GM23338 (cell line): ENCODE measurements at regions not wholly inside any gene's neighbourhood (a gene's known extent, or its start where the extent isn't known, plus 50 kb on each side); places are given as distances from the start of the nearest gene placed in this dataset.

Experiments used
- ATAC-seq: fragments of 200-7000 bp; cut with Tn5 transposase; 3 replicates; pipeline ENCODE4 v1.9.1; 2020
- DNase-seq: peaks from one replicate; pipeline ENCODE4 v3.0.0-alpha.2; 2015; ENCODE audit warnings: low spot score
- H2AFZ ChIP-seq: fragments of 200-600 bp; sonication (generic); 2 replicates; pipeline ENCODE4 v1.8.0; 2016; ENCODE audit warnings: antibody characterized with exemption, mild to moderate bottlenecking, moderate library complexity
- H3F3A ChIP-seq: fragments of 200-600 bp; sonication (generic); replicated peaks from 2 replicates; pipeline ENCODE4 v1.8.0; 2017; ENCODE audit warnings: antibody characterized with exemption, mixed run types, low read depth
- H3K27ac ChIP-seq: fragments of 200-600 bp; sonication (generic); 2 replicates; pipeline ENCODE4 v1.6.1; 2016; ENCODE audit warnings: low read depth
- H3K27me3 ChIP-seq: fragments of 200-600 bp; sonication (generic); 2 replicates; pipeline ENCODE4 v1.8.0; 2016; ENCODE audit warnings: mild to moderate bottlenecking, mixed run types, moderate library complexity; ENCODE audit not compliant: insufficient read depth
- H3K36me3 ChIP-seq: fragments of 200-600 bp; sonication (generic); 2 replicates; pipeline ENCODE4 v1.8.0; 2016; ENCODE audit warnings: mild to moderate bottlenecking; ENCODE audit not compliant: insufficient read depth
- H3K4me1 ChIP-seq: fragments of 200-600 bp; sonication (generic); 2 replicates; pipeline ENCODE4 v1.8.0; 2016; ENCODE audit warnings: mild to moderate bottlenecking, moderate library complexity; ENCODE audit not compliant: insufficient read depth
- H3K4me2 ChIP-seq: fragments of 200-600 bp; sonication (generic); 2 replicates; pipeline ENCODE4 v1.7.1; 2017; ENCODE audit warnings: mixed run types
- H3K4me3 ChIP-seq: fragments of 200-600 bp; sonication (generic); 2 replicates; pipeline ENCODE4 v1.6.1; 2016; ENCODE audit warnings: mixed run types
- H3K79me2 ChIP-seq: fragments of 200-600 bp; sonication (generic); replicated peaks from 2 replicates; pipeline ENCODE4 v1.8.0; 2017; ENCODE audit warnings: mild to moderate bottlenecking; ENCODE audit not compliant: insufficient read depth
- H3K9me2 ChIP-seq: fragments of 200-600 bp; sonication (generic); 2 replicates; pipeline ENCODE4 v1.8.0; 2017; ENCODE audit not compliant: insufficient read depth
- H4K20me1 ChIP-seq: fragments of 200-600 bp; sonication (generic); replicated peaks from 2 replicates; pipeline ENCODE4 v1.8.0; 2017; ENCODE audit warnings: mild to moderate bottlenecking; ENCODE audit not compliant: insufficient read depth
- H3K27ac Mint-ChIP-seq: 2 replicates; pipeline ENCODE4 v1.8.0; 2020; ENCODE audit warnings: inconsistent platforms, mild to moderate bottlenecking, moderate library complexity, mixed read lengths
- H3K27me3 Mint-ChIP-seq: 3 replicates; pipeline ENCODE4 v1.8.0; 2022; ENCODE audit warnings: low read depth, mild to moderate bottlenecking, moderate library complexity, mixed read lengths, inconsistent platforms; ENCODE audit not compliant: insufficient read depth, poor library complexity
- H3K36me3 Mint-ChIP-seq: 3 replicates; pipeline ENCODE4 v1.8.0; 2021; ENCODE audit warnings: low read depth, mild to moderate bottlenecking, inconsistent platforms, moderate library complexity, mixed read lengths
- H3K4me1 Mint-ChIP-seq: 3 replicates; pipeline ENCODE4 v1.8.0; 2020; ENCODE audit warnings: mild to moderate bottlenecking, inconsistent platforms, mixed read lengths
- H3K4me3 Mint-ChIP-seq: 3 replicates; pipeline ENCODE4 v1.8.0; 2021; ENCODE audit warnings: moderate library complexity, mild to moderate bottlenecking, inconsistent platforms, mixed read lengths
- H3K9me3 Mint-ChIP-seq: 3 replicates; pipeline ENCODE4 v1.8.0; 2020; ENCODE audit warnings: moderate library complexity, mild to moderate bottlenecking, inconsistent platforms, mixed read lengths
- ETS1 ChIP-seq: IDR thresholded peaks from 2 replicates; pipeline ENCODE4 v1.6.1; 2016; ENCODE audit warnings: antibody characterized with exemption
- NANOG ChIP-seq: IDR thresholded peaks from 2 replicates; pipeline ENCODE4 v1.6.1; 2016; ENCODE audit warnings: antibody characterized with exemption, borderline replicate concordance
- REST ChIP-seq: IDR thresholded peaks from one replicate; pipeline ENCODE4 v1.6.1; 2018; ENCODE audit warnings: antibody characterized with exemption; ENCODE audit not compliant: unreplicated experiment
- STAT1 ChIP-seq: IDR thresholded peaks from one replicate; pipeline ENCODE4 v1.6.1; 2016; ENCODE audit warnings: antibody characterized with exemption; ENCODE audit not compliant: unreplicated experiment
- ZNF114 ChIP-seq: fragments of 250-450 bp; sonication (Bioruptor Pico); IDR thresholded peaks from 2 replicates; pipeline ENCODE4 v1.5.0; 2020; ENCODE audit warnings: mild to moderate bottlenecking, moderate library complexity
- ZNF462 ChIP-seq: fragments of 250-450 bp; sonication (Bioruptor Pico); IDR thresholded peaks from 2 replicates; pipeline ENCODE4 v1.5.0; 2020; ENCODE audit warnings: mild to moderate bottlenecking, moderate library complexity

GRCh38 chr12:30450872-30451271, 244.8 kb downstream of the IPO8 start (continued):
- no peak for TF ChIP-seq REST
- no peak for TF ChIP-seq NANOG
- TF ChIP-seq STAT1, result no peak
- no peak for TF ChIP-seq ZNF462 (CRISPR knock-in tag)
- no peak for TF ChIP-seq ETS1

- Histone ChIP-seq H2AFZ (no peak overlapping the region), H3K4me1 (no peaks in the 10 kb centered on the region), H3K4me2 (no peak overlapping the region), H3K4me3 (no peak overlapping the region), H3K9me2 (0 out of 2 replicates have a peak, but pooled peaks cover 2% of the 10 kb centered on the region), H3K27ac (no peak overlapping the region), H3K36me3 (no peaks in the 10 kb centered on the region), H3K27me3 (no peaks in the 10 kb centered on the region), H3F3A (no peaks in the 10 kb centered on the region), H4K20me1 (no peaks in the 10 kb centered on the region), H3K79me2 (no peaks in the 10 kb centered on the region)
- no peaks in the 10 kb centered on the region for H3K27me3 Mint-ChIP-seq
- H3K4me3 Mint-ChIP-seq, result no peak overlapping the region
- H3K4me1 Mint-ChIP-seq, result no peaks in the 10 kb centered on the region
- DNase-seq, result no peak
- no peak for ATAC-seq
- H3K9me3 Mint-ChIP-seq, result peaks cover 24% of the 10 kb centered on the region
- H3K27ac Mint-ChIP-seq, result no peak overlapping the region
- H3K36me3 Mint-ChIP-seq, result peaks cover 12% of the 10 kb centered on the region
- no peak for TF ChIP-seq ZNF114 (CRISPR knock-in tag)
Measured at GRCh38 chr12:30450226-30450625, 245.4 kb downstream of the IPO8 start.
